ENCODE measurements at regions not wholly inside any gene's neighbourhood (a gene's known extent, or its start where the extent isn't known, plus 50 kb on each side); places are given as distances from the start of the nearest gene placed in this dataset.

- TF ChIP-seq FOSL1 (IDR thresholded peaks at IDR 0.05; ENCODE audit: low read depth) (no peak), CTCF (IDR thresholded peaks at IDR 0.05 in 2 of 3, conservative IDR thresholded peaks at IDR 0.05 in 1 of 3; ENCODE audit: borderline replicate concordance in 1 of 3, insufficient read depth in 1 of 3, low read depth in 2 of 3, low read length in 2 of 3) (no peak), CEBPB (IDR thresholded peaks at IDR 0.05; ENCODE audit: low read depth) (no peak), CBX3 (IDR thresholded peaks at IDR 0.05; ENCODE audit: low read depth) (no peak), POLR2A (IDR thresholded peaks at IDR 0.05; ENCODE audit: borderline replicate concordance, extremely low read depth, insufficient read depth, insufficient read length) (no peak), TCF7L2 (IDR thresholded peaks at IDR 0.05; ENCODE audit: borderline replicate concordance, extremely low read depth, insufficient read depth, insufficient read length) (no peak), POLR2AphosphoS5 (IDR thresholded peaks at IDR 0.05; ENCODE audit: low read depth, low read length) (no peak), RAD21 (IDR thresholded peaks at IDR 0.05; ENCODE audit: low read depth) (no peak), ZFX (IDR thresholded peaks at IDR 0.05) (no peak), EZH2 (IDR thresholded peaks at IDR 0.05) (no peak), EZH2phosphoT487 (IDR thresholded peaks at IDR 0.05; ENCODE audit: borderline replicate concordance) (no peak), EGR1 (IDR thresholded peaks at IDR 0.05; ENCODE audit: low read depth) (no peak)
- TF ChIP-seq, protein P1, sequence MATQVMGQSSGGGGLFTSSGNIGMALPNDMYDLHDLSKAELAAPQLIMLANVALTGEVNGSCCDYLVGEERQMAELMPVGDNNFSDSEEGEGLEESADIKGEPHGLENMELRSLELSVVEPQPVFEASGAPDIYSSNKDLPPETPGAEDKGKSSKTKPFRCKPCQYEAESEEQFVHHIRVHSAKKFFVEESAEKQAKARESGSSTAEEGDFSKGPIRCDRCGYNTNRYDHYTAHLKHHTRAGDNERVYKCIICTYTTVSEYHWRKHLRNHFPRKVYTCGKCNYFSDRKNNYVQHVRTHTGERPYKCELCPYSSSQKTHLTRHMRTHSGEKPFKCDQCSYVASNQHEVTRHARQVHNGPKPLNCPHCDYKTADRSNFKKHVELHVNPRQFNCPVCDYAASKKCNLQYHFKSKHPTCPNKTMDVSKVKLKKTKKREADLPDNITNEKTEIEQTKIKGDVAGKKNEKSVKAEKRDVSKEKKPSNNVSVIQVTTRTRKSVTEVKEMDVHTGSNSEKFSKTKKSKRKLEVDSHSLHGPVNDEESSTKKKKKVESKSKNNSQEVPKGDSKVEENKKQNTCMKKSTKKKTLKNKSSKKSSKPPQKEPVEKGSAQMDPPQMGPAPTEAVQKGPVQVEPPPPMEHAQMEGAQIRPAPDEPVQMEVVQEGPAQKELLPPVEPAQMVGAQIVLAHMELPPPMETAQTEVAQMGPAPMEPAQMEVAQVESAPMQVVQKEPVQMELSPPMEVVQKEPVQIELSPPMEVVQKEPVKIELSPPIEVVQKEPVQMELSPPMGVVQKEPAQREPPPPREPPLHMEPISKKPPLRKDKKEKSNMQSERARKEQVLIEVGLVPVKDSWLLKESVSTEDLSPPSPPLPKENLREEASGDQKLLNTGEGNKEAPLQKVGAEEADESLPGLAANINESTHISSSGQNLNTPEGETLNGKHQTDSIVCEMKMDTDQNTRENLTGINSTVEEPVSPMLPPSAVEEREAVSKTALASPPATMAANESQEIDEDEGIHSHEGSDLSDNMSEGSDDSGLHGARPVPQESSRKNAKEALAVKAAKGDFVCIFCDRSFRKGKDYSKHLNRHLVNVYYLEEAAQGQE (IDR thresholded peaks at IDR 0.05; ENCODE audit: low read depth) = no peak
- TF ChIP-seq, protein P2, sequence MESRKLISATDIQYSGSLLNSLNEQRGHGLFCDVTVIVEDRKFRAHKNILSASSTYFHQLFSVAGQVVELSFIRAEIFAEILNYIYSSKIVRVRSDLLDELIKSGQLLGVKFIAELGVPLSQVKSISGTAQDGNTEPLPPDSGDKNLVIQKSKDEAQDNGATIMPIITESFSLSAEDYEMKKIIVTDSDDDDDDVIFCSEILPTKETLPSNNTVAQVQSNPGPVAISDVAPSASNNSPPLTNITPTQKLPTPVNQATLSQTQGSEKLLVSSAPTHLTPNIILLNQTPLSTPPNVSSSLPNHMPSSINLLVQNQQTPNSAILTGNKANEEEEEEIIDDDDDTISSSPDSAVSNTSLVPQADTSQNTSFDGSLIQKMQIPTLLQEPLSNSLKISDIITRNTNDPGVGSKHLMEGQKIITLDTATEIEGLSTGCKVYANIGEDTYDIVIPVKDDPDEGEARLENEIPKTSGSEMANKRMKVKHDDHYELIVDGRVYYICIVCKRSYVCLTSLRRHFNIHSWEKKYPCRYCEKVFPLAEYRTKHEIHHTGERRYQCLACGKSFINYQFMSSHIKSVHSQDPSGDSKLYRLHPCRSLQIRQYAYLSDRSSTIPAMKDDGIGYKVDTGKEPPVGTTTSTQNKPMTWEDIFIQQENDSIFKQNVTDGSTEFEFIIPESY (IDR thresholded peaks at IDR 0.05; ENCODE audit: extremely low read depth, insufficient replicate concordance, low read length) = no peak
These were observed 88.1 kb downstream of the CCDC34 start for GRCh38 chr11:27274854-27275395.

Measured in HCT116 (cell line).